Epithelial cell of esophagus (primary cell): ENCODE measurements at regions not wholly inside any gene's neighbourhood (a gene's known extent, or its start where the extent isn't known, plus 50 kb on each side); places are given as distances from the start of the nearest gene placed in this dataset.

Experiments
- DNase-seq: peaks from one replicate; pipeline ENCODE4 v3.0.0; 2010; ENCODE audit warnings: low read depth
- H3K4me3 ChIP-seq: 2 replicates; pipeline ENCODE4 v1.5.1; 2011; ENCODE audit warnings: mild to moderate bottlenecking, low read length, control low read depth
- CTCF ChIP-seq: IDR thresholded peaks from 2 replicates; pipeline ENCODE4 v1.5.1; 2011; ENCODE audit warnings: low read depth, mild to moderate bottlenecking, low read length, control low read depth, inconsistent platforms; ENCODE audit not compliant: insufficient read depth; ENCODE audit errors: missing control alignments

- H3K4me3 ChIP-seq, result no peak overlapping the region
- TF ChIP-seq CTCF, result peak; percentile 89
- peak; percentile 71 for DNase-seq
Observed at GRCh38 chr3:10738688-10739372, 77.2 kb upstream of the SLC6A11 start.

- DNase-seq, result no peak
- TF ChIP-seq CTCF, result no peak
- H3K4me3 ChIP-seq, result no peak overlapping the region
Observed at GRCh38 chr3:10740954-10741353, 75.1 kb upstream of the SLC6A11 start.

GRCh38 chr3:10741891-10742671, 73.9 kb upstream of the SLC6A11 start:
- TF ChIP-seq CTCF, result no peak

GRCh38 chr3:10743366-10744097, 72.5 kb upstream of the SLC6A11 start:
- no peak for TF ChIP-seq CTCF
- no peak for DNase-seq
- H3K4me3 ChIP-seq, result no peak overlapping the region

More at GRCh38 chr3:10741891-10742671, 73.9 kb upstream of the SLC6A11 start:
- DNase-seq, result no peak
- H3K4me3 ChIP-seq, result no peak overlapping the region

GRCh38 chr3:10744098-10744465, 71.9 kb upstream of the SLC6A11 start:
- TF ChIP-seq CTCF, result peak; percentile 14
- DNase-seq, result peak; percentile 15
- no peak overlapping the region for H3K4me3 ChIP-seq

- H3K4me3 ChIP-seq, result no peak overlapping the region
- TF ChIP-seq CTCF, result no peak
Observed at GRCh38 chr3:10745392-10745791, 70.6 kb upstream of the SLC6A11 start.

More at GRCh38 chr3:10745392-10745791, 70.6 kb upstream of the SLC6A11 start:
- DNase-seq, result no peak
